HG02870 (cell line): ENCODE measurements at regions not wholly inside any gene's neighbourhood (a gene's known extent, or its start where the extent isn't known, plus 50 kb on each side); places are given as distances from the start of the nearest gene placed in this dataset.

Experiments
- ATAC-seq: cut with Tn5 transposase; IDR thresholded peaks from one replicate; pipeline ENCODE4 v1.9.1; 2021; ENCODE audit warnings: mild to moderate bottlenecking, moderate library complexity; ENCODE audit not compliant: unreplicated experiment

DNA sequence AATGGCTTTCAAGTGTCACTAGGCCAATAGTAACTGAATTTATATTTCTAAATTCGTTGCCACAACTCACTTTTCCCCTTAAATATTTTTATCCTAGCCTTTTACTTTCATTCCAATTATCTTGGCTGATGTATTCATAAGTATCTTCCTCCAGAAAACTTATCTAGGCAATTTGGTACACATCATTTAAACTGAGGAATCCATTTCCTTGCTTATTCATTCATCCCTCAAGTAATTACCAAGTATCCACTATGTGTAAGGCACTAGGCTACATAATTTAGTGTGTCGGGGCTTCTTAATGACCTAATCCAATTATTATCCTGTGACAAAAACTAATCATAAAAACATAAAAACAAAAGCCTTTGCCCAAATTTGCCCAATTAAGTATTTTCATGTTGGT, 258.3 kb upstream of the TCF21 start:
- no peak for ATAC-seq

DNA sequence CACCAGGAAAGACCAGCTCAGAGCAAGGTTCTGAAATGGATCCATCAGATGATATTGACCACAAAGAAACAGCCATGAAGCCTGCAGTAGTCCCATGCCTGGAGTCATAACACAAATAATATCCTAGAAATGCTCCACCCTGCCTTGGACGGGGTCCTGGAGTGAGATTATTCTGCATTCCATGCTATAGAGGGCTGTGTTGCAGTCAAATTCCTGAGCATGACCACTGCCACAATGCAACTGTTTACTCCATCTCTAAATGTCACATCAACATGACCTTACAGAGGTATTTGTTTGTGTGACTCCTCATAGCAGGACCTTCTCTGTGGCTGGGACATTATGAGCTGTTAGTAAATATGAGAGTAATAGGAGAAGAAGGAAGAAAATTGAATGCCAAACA, 257.5 kb upstream of the TCF21 start:
- no peak for ATAC-seq

DNA sequence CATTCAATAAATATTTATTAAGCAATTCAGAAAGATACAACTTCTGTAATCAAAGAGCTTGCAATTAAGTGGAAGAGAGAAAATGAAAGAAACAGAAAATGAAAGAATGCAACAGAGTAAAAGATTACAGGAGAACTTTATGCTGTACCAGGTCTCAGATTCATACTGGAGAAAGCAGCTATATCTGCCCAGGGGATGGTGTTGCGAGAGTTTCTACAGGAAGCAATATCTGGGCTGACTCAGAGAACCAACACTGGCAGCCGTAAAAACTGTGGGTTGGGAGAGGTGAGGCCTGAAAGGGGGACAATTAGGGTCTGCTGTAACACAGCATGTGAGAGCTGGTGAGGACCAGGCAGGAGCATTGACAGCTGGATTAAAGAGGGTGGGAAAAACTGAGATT, 256.7 kb upstream of the TCF21 start:
- no peak for ATAC-seq

DNA sequence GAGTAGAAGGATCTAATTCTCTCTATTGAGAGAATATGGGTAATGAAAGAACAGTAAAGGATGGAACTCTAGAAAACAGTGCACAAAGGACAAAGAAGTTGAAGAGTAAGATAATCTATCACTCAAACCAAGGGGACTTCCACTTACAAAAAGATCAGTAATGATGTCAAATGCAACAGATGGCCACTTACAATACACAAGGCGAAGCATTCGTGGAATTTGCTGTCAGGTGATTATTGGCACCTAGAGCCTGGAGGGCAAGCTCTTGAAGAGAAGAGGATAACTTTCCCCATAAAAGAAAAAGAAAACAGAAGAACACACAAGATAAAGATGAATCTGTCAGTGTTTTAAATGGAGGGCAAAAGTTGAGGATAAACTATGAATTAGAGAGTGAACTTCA, 256.0 kb upstream of the TCF21 start:
- ATAC-seq = no peak

DNA sequence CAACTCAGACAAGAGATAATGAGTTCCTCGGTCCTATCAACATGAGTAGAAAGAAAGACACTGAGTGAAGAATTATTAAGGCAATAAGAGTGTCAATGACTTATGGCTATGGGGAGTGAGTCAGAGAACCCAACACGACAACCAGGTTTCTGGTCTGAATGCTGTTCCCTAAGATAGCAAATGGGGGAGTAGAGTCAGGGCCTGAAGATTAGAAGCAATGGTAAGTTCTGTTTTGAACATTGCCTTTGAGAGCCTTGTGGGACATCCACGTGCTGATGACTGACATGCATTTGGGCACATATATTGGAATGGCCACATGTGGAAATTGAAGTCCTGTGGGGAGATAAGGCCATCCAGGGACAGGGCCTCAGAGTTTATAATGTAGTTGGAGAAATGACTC, 254.4 kb upstream of the TCF21 start:
- ATAC-seq = no peak

DNA sequence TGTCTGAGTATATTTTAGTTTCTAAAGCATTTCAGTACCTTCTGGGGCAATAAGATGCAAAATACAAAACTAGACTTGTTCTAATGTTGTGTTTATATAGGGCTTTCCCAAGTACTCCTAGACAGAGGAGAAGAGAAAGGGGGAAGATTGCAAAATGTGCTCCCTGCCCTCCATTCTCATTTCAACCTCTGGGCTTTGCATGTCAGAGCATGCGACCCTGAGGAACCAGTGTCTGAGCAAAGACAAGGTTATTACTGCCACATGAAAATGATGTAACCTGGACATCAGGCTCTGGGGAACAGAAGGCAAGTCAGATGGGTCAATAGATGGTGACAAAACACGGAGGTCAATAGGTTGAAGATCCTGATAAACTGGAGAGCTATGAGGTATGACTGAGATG, 253.5 kb upstream of the TCF21 start:
- no peak for ATAC-seq

DNA sequence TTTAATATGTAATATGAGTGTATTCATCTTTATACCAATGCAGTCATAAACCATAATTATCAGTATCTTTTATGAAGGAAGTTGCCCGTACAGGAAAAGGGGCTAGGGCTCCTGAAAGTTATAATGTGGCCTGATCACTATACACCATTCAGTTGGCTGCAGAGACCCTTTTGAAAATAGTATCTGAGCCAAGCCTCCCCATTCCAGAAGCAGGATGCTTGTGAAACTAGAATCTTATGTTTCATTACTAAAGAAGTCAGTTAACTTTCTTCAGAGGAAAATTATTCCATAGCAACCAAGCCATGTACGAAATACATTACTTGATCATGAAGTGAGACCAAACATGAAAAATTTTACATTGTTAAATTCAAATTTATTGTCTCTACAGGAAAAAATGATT, 251.5 kb upstream of the TCF21 start:
- ATAC-seq = no peak

DNA sequence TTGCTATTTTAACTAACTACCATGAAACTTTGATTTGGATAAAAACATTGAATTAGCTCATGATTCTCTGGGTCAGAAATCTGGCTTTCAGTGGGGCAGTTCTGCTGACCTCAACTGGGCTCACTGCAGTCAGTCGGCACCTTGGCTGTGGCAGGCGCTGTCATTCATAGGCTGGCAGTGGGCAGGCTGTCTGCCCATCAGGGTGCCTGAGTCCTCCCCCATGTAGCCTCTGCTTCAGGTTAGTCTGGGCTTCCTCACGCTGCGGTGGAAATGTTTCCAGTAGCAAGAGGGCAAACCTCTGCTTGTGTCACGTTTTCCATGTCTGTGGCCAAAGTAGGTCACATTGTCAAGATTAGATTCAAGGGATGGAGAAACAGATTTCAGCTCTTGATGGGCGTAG, 251.0 kb upstream of the TCF21 start:
- no peak for ATAC-seq

DNA sequence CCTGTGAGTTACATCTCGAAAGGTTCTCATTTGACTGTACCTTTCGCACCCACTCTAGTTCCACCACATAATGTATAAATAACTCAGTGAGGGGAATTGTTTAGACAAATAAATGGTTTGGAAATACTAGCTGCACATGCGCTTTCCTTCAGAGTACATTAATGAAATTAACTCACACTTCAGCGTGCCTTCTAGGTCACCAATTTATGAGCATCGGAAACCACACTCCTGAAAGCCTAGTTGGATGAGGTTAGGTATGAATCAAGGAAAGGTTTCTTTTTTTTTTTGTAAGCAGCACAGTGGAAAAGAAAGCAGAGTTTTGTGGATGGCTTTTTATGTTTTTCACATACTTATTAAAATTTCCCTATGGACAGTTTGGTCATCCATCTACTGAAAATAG, 247.8 kb upstream of the TCF21 start:
- no peak for ATAC-seq

DNA sequence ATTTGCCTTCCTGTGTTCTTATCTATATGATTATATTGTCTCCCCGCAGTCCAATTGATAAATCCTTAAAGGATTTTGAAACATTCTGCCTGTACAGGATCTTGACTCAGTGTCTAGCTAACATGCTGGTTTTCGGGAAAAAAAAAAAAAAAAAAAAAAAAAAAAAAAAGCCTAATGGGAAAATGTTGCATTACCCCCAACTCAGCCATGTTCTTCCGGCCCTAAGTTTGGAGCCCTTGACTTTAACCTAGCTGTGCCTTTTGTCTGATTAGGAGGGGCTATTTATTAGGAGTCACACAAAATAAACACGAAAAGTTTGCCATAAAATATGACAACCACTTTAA, 244.4 kb upstream of the TCF21 start:
- ATAC-seq = no peak

DNA sequence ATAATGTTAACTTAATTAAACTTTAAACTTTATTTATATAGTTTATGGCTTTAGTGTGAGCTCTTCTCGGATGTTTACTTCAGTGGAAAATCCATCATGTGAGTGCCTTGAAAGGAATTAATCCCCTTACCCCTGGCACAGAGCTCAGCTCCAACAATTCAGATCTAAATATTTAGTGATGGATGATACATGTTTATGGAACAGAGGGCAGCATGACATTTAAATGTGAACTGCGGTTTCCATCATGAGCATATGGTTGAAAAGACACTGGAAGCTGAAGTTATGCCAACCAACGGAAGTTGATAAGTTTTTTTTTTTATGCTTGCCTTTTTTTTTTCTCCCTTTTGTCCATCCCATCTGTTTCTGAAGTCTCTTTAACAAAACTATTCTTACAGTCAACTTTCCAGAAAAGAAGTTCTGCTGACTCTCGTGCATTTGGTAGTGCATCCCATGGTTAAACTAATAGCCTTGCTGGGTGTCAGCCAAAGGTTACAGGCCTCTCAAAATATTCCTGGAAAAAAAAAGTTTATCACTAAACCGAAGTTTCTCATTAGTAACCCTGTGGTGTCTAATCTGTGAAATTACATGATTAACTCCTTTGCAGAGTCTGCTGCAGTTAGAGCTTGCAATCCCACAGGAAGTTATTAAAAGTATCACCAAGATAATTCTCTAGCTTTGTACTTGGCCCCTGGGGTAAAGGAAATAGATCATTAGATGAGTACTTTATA, 243.9 kb upstream of the TCF21 start:
- no peak for ATAC-seq

DNA sequence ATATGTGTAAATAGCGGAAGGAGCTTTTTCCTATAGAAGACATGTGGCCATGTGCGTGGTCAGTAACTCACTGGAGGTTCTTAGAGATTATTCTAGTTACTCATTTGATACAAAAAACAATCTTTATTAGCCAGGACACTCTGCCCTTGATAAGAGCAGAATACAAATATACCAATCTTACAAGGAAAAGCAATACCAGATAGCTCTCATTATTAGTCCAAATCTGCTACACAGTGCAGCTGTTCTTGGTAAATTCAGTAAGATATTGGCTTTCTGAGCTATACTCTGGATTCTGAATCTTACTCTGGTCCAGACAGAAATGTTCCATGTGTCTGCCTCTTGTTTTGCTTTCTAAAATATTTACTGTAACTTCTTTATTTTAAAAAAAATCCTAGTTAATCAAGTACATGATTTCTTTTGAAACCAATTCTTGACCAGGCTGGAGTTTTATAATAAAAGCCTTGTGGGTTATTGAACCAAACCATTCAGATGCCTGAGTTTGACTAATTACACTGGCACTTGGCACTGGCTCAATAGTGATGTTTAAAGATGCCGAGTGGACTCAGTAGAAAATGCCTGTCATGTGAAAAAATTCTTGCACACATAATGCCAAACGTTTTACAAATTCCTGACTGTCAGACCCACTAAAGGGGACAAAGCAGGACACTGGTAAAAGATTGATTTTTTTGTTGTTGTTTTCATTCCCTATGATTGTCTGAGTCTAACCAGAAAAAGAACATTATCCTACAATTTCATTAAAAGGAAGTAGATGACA, 242.8 kb upstream of the TCF21 start:
- no peak for ATAC-seq

DNA sequence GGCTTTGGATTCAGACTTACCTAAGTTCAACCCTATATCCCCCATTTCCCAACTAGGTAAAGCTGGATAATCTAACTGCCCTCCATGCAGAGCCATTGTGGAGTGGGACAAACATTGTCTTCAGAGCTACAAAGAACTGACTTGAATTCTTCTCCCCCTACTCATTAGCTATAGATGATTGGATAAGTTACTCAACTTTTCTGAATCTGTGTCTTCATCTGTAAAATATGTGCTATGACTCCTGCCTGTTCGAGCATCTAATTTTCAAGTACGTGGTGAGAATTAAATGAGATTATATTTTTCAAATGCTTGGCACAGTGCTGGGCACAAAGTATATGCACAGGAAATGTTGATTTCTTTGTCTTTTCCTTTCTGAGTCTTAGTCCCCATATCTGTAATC, 240.3 kb upstream of the TCF21 start:
- ATAC-seq = no peak

DNA sequence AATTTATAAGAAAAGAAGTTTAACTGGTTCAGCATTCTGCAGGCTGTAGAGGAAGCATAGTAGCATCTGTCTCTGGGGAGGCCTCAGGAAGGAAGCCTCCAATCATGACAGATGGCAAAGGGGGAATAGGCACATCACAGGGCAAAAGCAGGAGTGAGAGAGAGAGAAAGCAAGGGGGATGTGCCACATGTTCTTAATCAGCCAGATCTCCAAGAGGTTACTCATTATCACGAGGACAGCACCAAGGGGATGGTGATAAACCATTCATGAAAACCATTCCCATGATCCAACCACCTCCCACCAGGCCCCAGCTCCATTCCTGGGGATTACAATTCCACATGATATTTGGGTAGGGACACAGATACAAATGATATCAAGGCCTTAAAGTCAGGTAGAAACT, 217.5 kb upstream of the TCF21 start:
- ATAC-seq = no peak

DNA sequence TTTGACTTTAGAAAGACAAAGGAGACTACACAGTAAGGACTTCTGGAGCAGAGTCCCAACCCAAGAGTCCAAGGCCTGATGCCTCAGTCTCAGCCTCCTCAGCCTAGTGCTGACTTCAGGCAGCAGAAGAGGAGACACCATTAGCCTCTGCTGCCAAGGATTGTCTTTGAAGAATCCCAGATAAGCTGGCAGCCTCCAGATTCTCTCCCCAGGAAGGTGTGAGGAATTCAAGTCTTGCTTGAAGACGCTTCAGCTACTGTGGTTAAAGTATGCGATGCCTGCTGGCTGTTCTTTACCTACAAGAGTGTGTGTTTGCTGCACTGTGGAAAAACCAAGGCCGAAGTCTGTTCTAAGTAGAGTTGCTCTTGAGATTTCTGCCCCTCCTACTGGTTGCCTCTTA, 215.9 kb upstream of the TCF21 start:
- no peak for ATAC-seq

DNA sequence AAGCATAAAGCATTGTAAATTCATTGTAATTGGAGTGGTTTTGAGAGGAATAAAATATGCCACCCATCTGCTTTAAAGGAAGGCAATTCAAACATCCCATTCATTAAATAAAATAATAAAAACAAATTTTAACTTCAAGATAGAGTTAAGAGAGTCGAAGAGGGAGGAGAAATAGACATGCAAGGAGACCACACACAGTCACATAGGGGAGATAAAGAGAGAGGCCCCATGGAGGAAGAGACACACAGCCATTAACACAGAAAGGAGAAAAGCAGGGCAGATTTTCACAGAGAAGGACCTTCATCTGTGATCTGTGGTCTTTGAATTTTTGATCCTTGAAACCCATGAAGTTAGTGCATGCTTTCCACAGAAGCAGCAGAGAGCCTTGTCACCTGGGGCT, 214.3 kb upstream of the TCF21 start:
- no peak for ATAC-seq

DNA sequence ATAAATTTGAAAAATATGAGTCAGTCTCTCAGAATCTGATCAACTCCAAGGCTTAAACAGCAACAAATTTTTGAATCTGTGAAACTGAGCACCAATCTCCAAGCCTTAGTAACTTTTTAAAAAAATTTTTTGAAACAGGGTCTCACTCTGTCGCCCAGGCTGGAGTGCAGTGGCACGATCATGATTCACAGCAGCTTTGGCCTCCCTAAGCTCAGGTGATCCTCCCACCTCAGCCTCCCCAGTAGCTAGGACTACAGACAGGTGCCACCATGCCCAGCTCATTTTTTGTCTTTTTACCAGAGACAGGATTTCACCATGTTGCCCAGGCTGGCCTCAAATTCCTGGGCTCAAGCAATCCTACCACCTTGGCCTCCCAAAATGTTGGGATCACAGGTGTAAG, 207.9 kb upstream of the TCF21 start:
- ATAC-seq = no peak

DNA sequence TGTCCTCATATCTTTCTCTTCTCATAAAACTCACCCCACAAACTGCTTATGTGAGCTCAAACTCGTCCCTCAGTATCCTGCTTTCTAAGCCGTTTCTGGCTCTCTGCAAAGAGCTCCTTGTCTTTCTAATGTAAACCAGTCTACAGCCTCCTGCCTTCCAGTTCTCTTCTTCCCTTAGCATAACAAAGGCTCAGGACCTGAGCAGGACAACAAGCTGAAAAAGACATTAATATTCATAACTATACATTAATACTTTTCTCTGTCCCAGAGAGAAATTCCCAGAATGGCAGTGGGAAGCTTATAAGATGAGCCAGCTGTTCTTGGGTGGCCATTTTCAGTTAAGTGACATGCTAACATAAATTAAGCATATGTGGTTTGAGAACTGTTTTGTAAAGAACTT, 207.0 kb upstream of the TCF21 start:
- no peak for ATAC-seq

DNA sequence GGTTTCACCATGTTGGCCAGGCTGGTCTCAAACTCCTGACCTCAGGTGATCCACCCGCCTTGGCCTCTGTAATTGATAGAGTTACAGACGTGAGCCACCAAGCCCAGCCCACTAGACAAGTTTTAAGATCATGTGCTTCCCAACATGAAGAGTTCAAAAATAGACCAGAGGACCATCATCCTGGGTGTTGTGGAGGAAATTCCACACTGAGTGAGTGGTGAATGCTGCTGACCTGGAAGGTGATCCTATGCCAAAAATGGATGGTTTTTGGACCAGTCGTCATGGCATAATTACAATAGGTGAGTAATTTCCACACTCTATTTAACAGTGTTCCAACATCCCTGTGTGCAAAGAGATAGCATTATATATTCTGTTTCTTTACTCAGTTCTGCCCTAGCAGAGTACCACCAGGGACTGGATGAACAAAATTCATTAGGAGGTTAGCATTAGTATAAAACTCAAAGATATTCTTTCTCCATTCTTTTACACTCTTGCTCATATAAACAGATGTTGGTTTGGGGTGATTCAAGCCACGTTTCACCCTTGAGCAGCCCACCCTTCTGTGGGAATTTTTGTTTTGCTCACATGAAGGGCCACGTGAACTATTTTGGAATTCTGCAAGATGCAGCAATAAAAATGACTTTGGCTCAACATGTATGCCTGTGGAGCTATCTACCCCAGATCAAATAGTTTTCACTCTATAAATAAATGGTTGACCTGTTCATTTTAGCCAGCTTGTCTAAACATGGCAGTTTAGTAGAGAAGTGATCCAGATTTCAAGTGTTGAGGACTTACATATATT, 206.2 kb upstream of the TCF21 start:
- ATAC-seq = no peak

DNA sequence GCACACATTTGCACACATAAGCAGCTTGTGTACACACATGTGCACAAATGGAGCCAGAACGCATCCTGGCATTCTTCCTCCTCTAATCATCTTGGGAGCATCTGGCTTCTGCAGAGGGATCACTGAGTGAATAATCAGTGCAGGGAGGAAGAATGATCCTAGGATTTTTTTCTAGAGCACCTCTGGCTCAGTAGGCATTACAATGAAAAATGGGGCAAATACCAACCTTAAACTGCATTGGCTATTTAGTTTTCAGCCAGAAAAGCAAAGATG, 205.7 kb upstream of the TCF21 start:
- no peak for ATAC-seq

DNA sequence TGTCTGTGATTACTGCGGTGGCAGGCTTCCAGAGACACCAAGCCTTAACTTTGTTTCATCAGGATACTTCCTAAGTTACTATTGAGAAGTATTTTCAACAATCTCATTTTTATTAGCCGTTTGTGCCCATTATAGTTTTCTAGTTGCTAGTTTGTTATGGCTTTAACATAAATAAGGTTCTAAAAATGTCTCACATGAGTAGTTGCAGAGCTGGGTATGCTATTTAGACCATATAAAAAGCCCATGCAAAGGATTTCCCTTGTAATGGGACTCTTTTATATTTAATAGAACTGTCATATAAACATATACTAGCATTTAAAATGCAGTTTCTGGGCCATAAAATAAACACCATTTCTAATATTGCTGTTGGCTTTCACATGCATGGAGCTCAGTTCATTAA, 205.3 kb upstream of the TCF21 start:
- ATAC-seq = no peak
